GM12878 (cell line): ENCODE measurements at regions not wholly inside any gene's neighbourhood (a gene's known extent, or its start where the extent isn't known, plus 50 kb on each side); places are given as distances from the start of the nearest gene placed in this dataset.

Experiments used
- ATAC-seq: fragments of 200-7000 bp; cut with Tn5 transposase; 3 replicates; pipeline ENCODE4 v1.9.1; 2020; ENCODE audit warnings: mild to moderate bottlenecking, moderate library complexity
- BruUV-seq: library from RNA; stranded (reverse); fragments of 400-500 nt; replicated peaks from 2 replicates; lab custom pipeline; 2021; lab: Mats Ljungman, UMichigan
- CTCF ChIA-PET: fragments of 300-600 bp; sonication (Branson Sonifier 250); formaldehyde crosslinking; extraction: SDS; loops from one replicate; lab custom pipeline; 2021; ENCODE audit warnings: inconsistent platforms; lab: Yijun Ruan, JAX
- POLR2A ChIA-PET: fragments of 350-600 bp; formaldehyde crosslinking; extraction: SDS; loops from one replicate; lab custom pipeline; 2021; ENCODE audit warnings: inconsistent platforms; lab: Charles Lee
- RAD21 ChIA-PET: fragments of 300-600 bp; sonication (Branson Sonifier 250); formaldehyde crosslinking; loops from one replicate; lab custom pipeline; 2023; ENCODE audit warnings: antibody characterized with exemption; ENCODE audit not compliant: unreplicated experiment; lab: Charles Lee
- SMC1A ChIA-PET: fragments of 300-600 bp; sonication (Branson Sonifier 250); formaldehyde crosslinking; loops from one replicate; lab custom pipeline; 2023; ENCODE audit not compliant: unreplicated experiment, uncharacterized antibody; lab: Charles Lee
- DNase-seq: peaks from one replicate; pipeline ENCODE4 v3.0.0-alpha.2; 2011; ENCODE audit warnings: low read depth, low spot score
- FAIRE-seq: peaks from 3 replicates; lab custom pipeline; 2011; peaks lifted over from hg19 to GRCh38; lab: Jason Lieb, UNC
- H2AFZ ChIP-seq: 2 replicates; pipeline ENCODE4 v1.6.0; 2011; ENCODE audit warnings: low read depth, low read length, control low read depth; ENCODE audit not compliant: control insufficient read depth
- H3K27ac ChIP-seq: 2 replicates; pipeline ENCODE4 v1.5.1; 2011; ENCODE audit warnings: control low read depth; ENCODE audit not compliant: control insufficient read depth, insufficient read depth
- H3K27me3 ChIP-seq, 2 experiments: replicated peaks in 1 of 2; 2 replicates each; pipeline versions ENCODE4 v1.6.0 to v1.6.1; 2011; ENCODE audit warnings: low read length in 1 of 2; ENCODE audit not compliant: control insufficient read depth in 2 of 2, insufficient read depth in 2 of 2
- H3K36me3 ChIP-seq, 2 experiments: 2 replicates each; pipeline ENCODE4 v1.5.1; 2011; ENCODE audit warnings: low read length in 1 of 2; ENCODE audit not compliant: control insufficient read depth in 2 of 2, insufficient read depth in 2 of 2
- H3K4me1 ChIP-seq: 2 replicates; pipeline ENCODE4 v1.6.1; 2011; ENCODE audit warnings: mild to moderate bottlenecking, low read length, moderate library complexity, mixed read lengths; ENCODE audit not compliant: control insufficient read depth, insufficient read depth
- H3K4me2 ChIP-seq: 2 replicates; pipeline ENCODE4 v1.6.0; 2011; ENCODE audit warnings: control low read depth; ENCODE audit not compliant: control insufficient read depth, insufficient read depth
- H3K4me3 ChIP-seq: fragments of 200-600 bp; sonication (generic); 2 replicates; pipeline ENCODE4 v1.5.1; 2016
- H3K79me2 ChIP-seq: 2 replicates; pipeline ENCODE4 v1.6.0; 2011; ENCODE audit warnings: low read length; ENCODE audit not compliant: control insufficient read depth, insufficient read depth
- H3K9ac ChIP-seq: 2 replicates; pipeline ENCODE4 v1.8.0; 2011; ENCODE audit warnings: low read length, control low read depth, mixed read lengths; ENCODE audit not compliant: control insufficient read depth, insufficient read depth
- H3K9me3 ChIP-seq: replicated peaks from 3 replicates; pipeline ENCODE4 v1.5.1; 2011; ENCODE audit warnings: mild to moderate bottlenecking, low read length; ENCODE audit not compliant: control insufficient read depth, insufficient read depth
- H4K20me1 ChIP-seq: 2 replicates; pipeline ENCODE4 v1.6.0; 2011; ENCODE audit not compliant: control insufficient read depth, insufficient read depth
- ELK1 ChIP-seq: IDR thresholded peaks from 2 replicates; pipeline ENCODE4 v1.6.1; 2012; ENCODE audit warnings: low read depth, low read length, improper control_type of control experiment
- ESRRA ChIP-seq: IDR thresholded peaks from 2 replicates; pipeline ENCODE4 v1.6.1; 2012; ENCODE audit warnings: mild to moderate bottlenecking, low read length, improper control_type of control experiment
- EZH2 ChIP-seq: IDR thresholded peaks from 2 replicates; pipeline ENCODE4 v1.6.1; 2012; ENCODE audit warnings: low read depth, mild to moderate bottlenecking, control low read depth, inconsistent platforms, low read length, borderline replicate concordance; ENCODE audit not compliant: control insufficient read depth
- IRF4 ChIP-seq: IDR thresholded peaks from 2 replicates; pipeline ENCODE4 v1.6.1; 2011; ENCODE audit warnings: low read depth, low read length
- NFIC ChIP-seq: IDR thresholded peaks from 2 replicates; pipeline ENCODE4 v1.6.1; 2012; ENCODE audit warnings: low read depth, mild to moderate bottlenecking, inconsistent platforms, low read length, moderate library complexity
- POLR2A ChIP-seq: IDR thresholded peaks from 2 replicates; pipeline ENCODE4 v1.6.1; 2011; ENCODE audit warnings: low read depth, mild to moderate bottlenecking, low read length
- SPI1 ChIP-seq: IDR thresholded peaks from 2 replicates; pipeline ENCODE4 v1.6.1; 2011; ENCODE audit warnings: low read depth, mild to moderate bottlenecking, low read length, moderate library complexity, borderline replicate concordance; ENCODE audit not compliant: insufficient read depth
- ZNF592 ChIP-seq: fragments of 450-650 bp; IDR thresholded peaks from 2 replicates; pipeline ENCODE4 v1.6.1; 2017; ENCODE audit warnings: mild to moderate bottlenecking, moderate library complexity
- WGBS: methylation state at CpG from one replicate; pipeline ENCODE4 v1.1.6; 2016; ENCODE audit warnings: low lambda C conversion rate; ENCODE audit not compliant: insufficient replicate concordance, insufficient coverage; ENCODE audit errors: missing lambda C conversion rate; 5-methylcytosine and 5-hydroxymethylcytosine counted together
- in situ Hi-C: fragments of 300-500 bp; cut with MboI; formaldehyde crosslinking; loops from 9 replicates; pipeline ENCODE4 v1.14.3; 2018; ENCODE audit warnings: mixed read lengths
- intact Hi-C: fragments of 100-400 bp; cut with micrococcal nuclease; formaldehyde crosslinking; loops from one replicate; pipeline ENCODE4 v1.14.2; 2022; ENCODE audit not compliant: unreplicated experiment

- no peaks in the 10 kb centered on the region for H3K4me1 ChIP-seq
- SMC1A ChIA-PET, result no interaction called here
- TF ChIP-seq SPI1 (peak; percentile 62), EZH2 (no peak), ELK1 (no peak)
- BruUV-seq, result no TSS peak
- no peaks in the 10 kb centered on the region for H4K20me1 ChIP-seq
- no peak overlapping the region for H3K4me2 ChIP-seq
- in situ Hi-C loops (no loop called here), intact Hi-C loops (no loop called here)
- POLR2A ChIA-PET, result no interaction called here
- ATAC-seq (no peak), FAIRE-seq (no peak), DNase-seq (no peak)
- H3K9me3 ChIP-seq, result no peaks in the 10 kb centered on the region
- no peak overlapping the region for H3K27ac ChIP-seq
- CTCF ChIA-PET, result no interaction called here
- H3K4me3 ChIP-seq, result no peak overlapping the region
- H3K9ac ChIP-seq, result no peak overlapping the region
- RAD21 ChIA-PET, result no interaction called here
- no peaks in the 10 kb centered on the region for H3K79me2 ChIP-seq
- H3K27me3 ChIP-seq, result no peaks in the 10 kb centered on the region
- H2AFZ ChIP-seq, result no peak overlapping the region
- no peaks in the 10 kb centered on the region for H3K36me3 ChIP-seq
- 11% methylated on average over 10 of the region's 10 CpGs for WGBS
These were observed 369.6 kb downstream of the TCERG1L start for GRCh38 chr10:130941886-130942285.

GRCh38 chr10:130952086-130952485 lies 359.4 kb downstream of the TCERG1L start:
- Histone ChIP-seq H3K79me2 (no peaks in the 10 kb centered on the region), H3K4me2 (no peak overlapping the region), H3K27me3 (no peaks in the 10 kb centered on the region), H3K9me3 (no peaks in the 10 kb centered on the region), H3K27ac (no peak overlapping the region), H4K20me1 (no peaks in the 10 kb centered on the region), H3K36me3 (no peaks in the 10 kb centered on the region), H3K4me3 (no peak overlapping the region), H3K9ac (no peak overlapping the region), H3K4me1 (no peaks in the 10 kb centered on the region), H2AFZ (no peak overlapping the region)
- BruUV-seq, result no TSS peak
- TF ChIP-seq IRF4, result no peak
- TF ChIP-seq NFIC, result no peak
- TF ChIP-seq ZNF592, result no peak
- no peak for TF ChIP-seq POLR2A
- no peak for TF ChIP-seq ESRRA
- RAD21 ChIA-PET, result no interaction called here
- FAIRE-seq (no peak), ATAC-seq (no peak), DNase-seq (no peak)
- intact Hi-C loops, result no loop called here
- WGBS, result 61% methylated on average over 5 of the region's 5 CpGs
- SMC1A ChIA-PET, result no interaction called here
- POLR2A ChIA-PET, result no interaction called here
- CTCF ChIA-PET, result no interaction called here
- in situ Hi-C loops, result no loop called here
